Fibroblast of lung (primary cell): ENCODE measurements at regions not wholly inside any gene's neighbourhood (a gene's known extent, or its start where the extent isn't known, plus 50 kb on each side); places are given as distances from the start of the nearest gene placed in this dataset.

ENCODE experiments used
- CTCF ChIP-seq, 2 donors: IDR thresholded peaks in 1 of 2; conservative IDR thresholded peaks in 1 of 2; 1 replicate in 1 of 2; 2 replicates in 1 of 2; pipeline ENCODE4 v1.5.1; 2011 to 2012; ENCODE audit warnings: low read length in 2 of 2, control low read depth in 1 of 2, inconsistent platforms in 1 of 2, low read depth in 1 of 2, mild to moderate bottlenecking in 1 of 2
- EZH2 ChIP-seq: IDR thresholded peaks from 2 replicates; pipeline ENCODE4 v1.5.1; 2012; ENCODE audit warnings: low read length, control low read depth, mild to moderate bottlenecking; ENCODE audit errors: missing control alignments

- TF ChIP-seq CTCF (conservative IDR thresholded peaks at IDR 0.05 in 1 of 2, IDR thresholded peaks at IDR 0.05 in 1 of 2; ENCODE audit: low read depth in 1 of 2, low read length in 2 of 2) (no peak), EZH2 (no peak)
Measured at GRCh38 chr3:76855451-76855850, 184.4 kb upstream of the ROBO2 start.
